NCI-H2196 (cell line): ENCODE measurements at regions not wholly inside any gene's neighbourhood (a gene's known extent, or its start where the extent isn't known, plus 50 kb on each side); places are given as distances from the start of the nearest gene placed in this dataset.

Experiments used
- DNase-seq: peaks from one replicate; lab custom pipeline; 2025; ENCODE audit not compliant: unreplicated experiment; lab: John Stamatoyannopoulos, UW

DNA sequence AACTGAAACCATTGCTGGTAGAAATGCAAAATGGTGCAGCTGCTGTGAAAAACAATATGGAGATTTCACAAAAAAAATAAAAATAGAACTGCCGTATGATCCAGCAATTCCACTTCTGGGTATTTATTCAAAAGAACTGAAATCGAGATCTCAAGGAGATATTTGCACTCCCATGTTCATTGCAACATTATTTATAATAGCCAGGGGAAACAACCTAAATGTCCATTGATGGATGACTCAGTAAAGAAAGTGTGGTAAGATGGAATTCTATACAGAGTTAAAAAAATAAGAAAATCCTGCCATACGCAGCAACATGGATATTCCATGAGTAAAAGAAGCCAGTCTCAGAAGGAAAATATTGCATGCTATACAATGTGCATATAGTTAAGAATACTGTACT is 290.6 kb upstream of the GHITM start:
- DNase-seq = no peak

DNA sequence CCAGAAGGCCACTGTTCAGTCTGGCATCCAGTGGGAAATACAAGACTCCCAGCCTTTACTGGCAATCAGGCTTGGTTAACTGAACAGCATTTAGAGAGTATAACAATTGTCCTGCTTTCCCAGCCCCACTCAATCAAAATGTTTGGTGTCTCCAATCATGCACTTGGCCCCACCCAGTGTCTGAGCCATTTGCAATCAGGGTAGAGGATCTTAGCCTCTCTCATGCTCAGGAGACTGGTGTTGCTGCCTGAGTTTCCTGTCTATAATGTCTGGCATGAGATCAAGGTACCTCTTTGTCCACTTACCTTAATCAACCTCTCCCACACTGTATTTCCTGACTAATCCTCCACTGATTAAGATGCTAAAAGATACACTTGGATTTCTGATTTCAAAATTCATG is 290.2 kb upstream of the GHITM start:
- no peak for DNase-seq

DNA sequence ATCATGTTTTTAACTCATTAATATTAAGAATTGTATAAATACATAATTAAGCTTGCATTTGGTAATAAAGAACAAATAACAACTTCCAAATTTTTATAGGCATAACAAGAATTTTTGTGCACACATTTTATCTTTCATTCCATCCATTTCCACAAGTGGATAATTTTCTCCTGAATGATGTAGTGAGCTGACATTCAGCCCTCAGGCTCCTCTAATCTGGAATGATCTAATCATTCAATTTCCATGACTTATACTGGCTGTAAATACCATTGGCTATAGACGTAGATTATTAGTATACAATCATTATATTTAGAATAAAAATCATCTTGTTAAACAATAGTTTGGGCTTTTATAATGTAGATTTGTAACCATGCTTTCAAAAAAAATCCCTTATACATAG is 287.2 kb upstream of the GHITM start:
- no peak for DNase-seq

DNA sequence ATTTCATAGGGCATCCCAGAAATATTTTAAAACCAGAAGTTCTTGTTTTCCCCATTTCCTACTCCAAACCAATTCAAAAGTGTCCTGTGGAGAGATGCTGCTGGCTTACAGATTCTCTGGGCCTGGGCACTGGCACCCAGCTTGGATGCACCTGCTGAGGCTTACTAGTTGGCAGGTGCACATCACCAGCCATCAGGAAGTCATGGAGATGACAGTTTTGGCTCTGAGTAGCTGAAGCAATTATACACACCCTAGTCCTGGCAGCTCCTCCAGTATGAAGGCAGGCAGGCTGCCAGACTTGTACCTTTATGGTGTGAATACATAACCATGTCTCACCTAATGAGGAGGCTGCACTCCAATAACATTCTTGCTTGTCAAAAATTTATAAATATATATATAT is 276.6 kb upstream of the GHITM start:
- DNase-seq = no peak

DNA sequence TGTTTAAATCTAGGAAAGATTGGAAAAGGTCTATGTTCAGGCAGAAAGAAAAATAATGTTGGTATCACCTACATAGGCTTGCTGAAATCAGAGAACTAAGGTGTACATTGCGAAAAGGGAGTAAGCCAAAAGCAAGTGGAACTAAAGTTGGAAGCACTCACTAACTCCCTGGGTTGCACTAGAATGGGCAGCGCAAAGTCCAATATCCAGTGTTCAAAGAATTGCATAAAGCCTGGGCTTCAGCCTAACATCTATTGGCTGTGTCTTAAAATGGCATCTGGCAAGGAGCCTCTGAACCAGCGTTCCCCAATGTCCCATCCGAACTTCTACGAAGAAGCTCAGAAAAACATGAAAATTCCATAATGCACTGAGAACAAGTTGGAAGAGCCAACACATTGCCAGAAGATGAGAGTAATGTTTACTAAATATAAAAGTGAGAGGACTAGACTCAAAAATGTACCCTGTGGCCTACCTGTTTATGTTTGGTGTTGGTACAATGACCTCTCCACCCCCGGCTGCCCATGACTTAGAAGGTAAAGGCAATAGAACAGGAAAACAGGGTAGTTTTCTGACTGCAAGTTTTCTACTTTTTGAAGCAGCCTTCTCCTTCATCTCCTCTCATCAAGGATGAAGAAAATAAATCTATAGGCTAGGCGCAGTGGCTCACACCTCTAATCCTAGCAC is 275.9 kb upstream of the GHITM start:
- no peak for DNase-seq

DNA sequence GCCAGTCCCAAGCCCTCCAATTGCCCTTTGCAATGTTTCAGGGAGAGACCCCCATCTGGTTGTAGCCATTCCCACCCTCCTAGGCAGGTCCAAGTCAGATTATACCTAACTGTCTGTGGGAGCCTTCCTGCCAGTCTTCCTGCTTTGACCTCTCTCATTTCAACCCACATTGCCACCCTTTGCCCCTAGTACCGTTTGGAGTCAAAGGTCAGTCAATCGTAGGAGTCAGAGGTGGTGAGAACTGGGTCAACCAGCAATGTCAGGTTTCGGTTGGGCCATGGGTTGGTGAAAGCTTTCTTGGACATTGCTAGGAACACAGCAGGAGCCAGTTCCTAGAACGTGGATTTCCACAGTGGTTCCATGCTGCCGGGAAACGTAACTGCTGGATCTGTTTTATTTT is 269.4 kb upstream of the GHITM start:
- DNase-seq = no peak

DNA sequence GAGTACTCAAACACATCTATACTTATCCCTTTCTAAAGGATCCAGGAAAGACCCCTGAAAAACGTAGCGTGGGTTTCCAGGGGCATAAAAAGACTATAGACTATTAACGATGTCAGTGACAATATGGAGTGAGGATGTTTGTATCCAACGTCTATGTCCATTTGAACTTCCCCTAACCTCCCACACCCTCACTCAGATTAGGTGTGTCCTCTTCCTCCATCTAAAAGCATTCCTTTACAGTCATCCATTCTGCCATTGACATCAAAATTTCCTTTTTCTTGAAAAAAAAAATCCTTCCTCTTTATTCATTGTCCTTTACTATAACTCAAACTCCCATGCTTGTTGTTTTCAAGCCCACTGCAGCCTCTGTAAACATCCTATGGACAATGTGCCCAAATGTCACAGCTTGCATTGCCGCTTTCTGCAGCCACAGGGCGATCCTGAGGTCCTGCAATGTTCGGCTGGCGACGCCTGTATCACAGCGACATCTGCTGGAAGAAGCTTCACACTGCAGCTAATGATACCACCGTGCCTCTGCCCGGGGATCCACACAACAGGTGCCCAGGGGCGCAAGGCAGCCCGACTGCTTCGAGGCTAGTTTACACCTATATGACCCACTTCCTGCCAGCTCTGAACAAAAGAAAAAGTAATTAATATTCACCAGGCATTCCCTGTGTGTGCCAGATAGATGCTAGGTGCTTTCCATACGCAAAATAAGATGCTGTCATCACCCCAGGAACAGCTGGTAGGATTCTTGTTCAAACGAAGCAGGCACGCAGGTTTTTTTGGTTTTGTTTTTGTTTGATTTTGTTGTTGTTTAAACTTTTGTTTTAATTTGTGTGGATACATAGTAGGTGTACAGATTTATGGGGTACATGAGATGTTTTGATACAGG is 267.9 kb upstream of the GHITM start:
- peak; percentile 56 for DNase-seq

DNA sequence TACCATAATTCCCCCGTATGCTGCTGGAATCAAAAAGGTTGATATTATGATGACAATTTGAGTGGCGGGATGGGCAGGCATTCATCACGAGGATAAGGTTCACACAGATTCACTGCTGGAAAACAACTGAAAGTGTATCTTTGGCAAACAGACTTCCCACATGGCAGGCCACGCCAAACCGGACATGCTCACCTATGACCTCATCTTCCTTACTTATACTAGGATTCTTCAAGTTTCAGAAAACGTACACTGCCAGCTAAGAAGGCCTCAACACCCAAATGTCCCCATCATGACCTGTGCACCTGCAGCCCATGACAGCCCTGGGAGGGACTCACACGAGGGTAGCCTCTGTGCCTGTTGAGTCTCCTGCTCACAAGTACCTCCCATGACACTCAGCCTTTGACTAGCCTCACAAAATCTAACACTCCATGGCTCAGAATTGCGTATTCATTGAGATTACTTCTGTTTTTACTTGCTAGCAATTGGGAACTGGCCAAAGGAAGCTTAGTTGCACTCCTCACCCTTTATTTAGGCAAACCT is 259.0 kb upstream of the GHITM start:
- no peak for DNase-seq

DNA sequence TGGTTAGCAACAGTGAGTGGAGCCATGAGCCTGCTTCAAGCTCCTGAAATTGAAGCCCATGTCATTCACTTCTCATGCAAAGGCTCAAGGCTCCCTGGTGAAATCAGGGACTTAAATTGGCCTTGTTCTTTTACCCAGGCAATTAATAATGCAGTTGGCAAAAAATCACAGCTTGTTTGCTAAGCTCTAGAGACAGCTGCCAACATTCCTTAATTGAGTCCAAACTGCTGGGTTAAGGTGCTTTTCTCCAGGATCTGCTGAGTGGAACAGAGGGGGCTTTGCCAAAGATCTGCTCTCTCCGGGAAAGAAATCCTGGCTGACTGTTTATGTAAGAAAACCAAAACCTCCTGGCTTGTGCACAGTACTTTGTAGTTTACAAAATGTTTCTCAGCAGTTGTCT is 257.6 kb upstream of the GHITM start:
- DNase-seq = no peak

DNA sequence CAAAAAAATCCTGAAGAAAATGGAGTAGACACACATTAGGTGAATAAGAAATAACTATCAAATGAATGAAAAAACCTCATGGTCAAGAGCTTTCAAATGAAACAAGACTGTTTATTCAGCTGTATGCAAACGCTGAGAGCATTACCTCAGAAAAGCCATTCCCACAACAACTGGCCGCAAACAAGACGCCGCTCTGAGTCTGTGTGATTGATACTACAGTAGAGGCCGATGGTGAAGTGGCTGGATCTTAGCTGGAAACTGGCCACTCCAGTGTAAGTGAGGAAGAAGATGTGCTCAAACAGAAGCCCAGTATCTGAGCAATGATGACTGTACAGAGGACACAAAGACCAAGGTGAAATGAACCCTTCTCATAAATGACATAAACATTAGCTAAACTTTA is 252.4 kb upstream of the GHITM start:
- DNase-seq = no peak

DNA sequence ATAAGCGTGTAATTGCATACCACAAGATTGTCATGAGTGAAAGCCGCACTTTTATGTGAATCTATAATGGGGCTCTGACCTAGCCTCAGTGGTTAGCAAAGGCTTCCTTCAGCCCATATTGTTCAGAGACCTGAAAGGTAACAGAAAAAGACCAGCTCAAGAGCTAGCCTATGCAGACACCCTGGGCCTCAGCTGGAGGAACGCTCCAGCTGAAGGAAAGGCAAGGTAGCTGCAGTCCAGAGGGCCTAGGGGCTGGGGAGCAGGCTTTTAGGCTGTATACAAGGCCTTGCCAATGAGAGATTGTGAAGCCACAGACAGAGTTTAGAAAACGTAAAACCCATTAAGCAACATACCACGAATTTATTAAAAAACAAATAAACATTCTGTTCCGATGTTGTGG is 246.6 kb upstream of the GHITM start:
- no peak for DNase-seq

DNA sequence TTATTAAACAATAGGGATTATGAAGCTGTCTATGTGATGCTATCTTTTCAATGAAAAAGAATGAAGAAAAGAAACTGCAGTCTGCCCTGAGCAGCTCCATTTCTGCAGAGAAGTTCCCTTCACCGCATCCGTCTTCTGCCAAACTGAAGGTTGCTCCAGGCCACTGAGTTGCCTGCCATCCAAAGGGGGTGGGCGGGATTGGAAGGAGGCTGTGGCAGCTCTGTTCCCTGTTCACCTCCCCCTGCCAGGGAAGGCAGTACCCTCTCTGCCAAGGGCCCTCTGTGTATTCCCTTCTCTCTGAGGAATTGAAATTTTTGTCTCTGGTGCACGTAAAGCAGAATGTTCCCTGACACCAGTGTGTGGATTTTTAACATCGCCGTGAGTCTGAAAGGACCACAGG is 243.1 kb upstream of the GHITM start:
- no peak for DNase-seq

DNA sequence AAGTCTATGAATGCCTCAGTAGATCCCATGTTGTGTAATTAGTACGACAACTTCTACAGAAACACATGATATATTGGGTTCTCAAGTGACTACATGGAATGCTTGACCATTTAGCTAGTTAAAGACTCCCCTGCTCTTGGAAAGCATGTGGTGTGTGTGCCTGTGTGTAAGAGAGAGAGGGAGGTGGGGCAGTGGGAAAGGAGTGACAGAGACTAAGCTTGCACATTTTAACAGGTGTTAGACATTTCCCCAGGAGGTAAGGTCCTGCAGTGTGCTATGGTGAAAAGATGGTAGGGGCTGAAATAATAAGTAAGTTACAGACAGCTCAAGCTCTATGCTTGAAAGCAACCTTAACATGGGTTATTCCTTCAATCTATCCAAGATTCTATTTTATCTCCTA is 241.7 kb upstream of the GHITM start:
- no peak for DNase-seq

DNA sequence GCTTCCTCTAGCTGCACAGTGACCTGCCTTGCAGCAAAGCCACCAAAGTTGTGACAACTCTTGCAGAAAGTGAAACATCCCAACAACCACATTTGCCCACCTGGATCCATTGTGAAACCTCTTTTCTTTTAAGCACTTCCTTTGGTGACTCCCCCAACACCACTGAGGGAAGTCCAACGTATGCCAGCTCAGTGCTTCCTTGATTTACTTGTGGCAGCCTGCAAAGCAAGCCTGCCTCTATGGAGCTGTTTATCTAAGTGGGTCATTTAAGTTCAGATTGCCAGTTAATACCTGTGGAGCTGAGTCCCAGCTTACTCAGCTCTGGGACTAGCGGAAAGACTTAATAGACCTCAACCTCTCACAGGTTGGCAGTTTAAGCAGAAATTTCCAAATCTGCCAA is 230.8 kb upstream of the GHITM start:
- DNase-seq = no peak

DNA sequence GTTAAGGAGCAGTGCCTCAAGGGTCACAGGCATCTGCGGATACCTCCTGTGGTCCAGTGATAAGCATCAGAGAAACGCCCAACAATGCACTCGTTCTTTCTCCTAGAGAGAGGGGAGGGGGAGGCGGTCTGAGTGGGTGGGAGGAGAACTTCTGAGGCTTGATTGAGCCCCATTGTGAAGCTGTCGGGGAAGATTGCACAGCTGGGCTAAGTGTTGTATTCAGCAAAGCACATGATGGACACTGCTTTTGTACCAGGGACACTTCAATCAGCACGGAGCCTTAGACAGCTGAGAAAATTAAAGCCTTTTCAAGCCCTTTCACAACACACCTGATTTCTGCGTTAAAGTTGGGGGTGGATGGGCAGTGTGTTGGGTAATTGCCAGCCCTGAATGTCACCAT is 230.3 kb upstream of the GHITM start:
- no peak for DNase-seq

DNA sequence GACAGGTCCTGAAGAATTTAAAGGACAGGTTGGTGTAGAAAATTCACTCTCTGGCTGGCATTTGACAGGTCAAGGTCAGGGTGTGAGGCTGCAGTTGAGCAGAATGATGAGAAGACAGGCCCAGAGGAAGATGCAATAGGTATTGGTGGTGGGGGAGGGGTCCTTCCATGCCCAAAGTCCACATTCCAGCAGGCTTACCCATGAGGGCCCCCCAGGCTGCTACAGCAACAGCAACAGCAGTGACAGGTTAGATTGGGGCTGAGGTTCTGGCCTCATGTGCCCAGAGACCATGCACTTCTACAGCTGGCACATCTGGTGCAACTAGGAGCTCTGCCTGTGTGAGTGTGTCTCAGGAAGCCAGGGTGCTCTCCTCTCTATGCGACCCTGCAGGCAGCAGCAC is 223.5 kb upstream of the GHITM start:
- DNase-seq = no peak

DNA sequence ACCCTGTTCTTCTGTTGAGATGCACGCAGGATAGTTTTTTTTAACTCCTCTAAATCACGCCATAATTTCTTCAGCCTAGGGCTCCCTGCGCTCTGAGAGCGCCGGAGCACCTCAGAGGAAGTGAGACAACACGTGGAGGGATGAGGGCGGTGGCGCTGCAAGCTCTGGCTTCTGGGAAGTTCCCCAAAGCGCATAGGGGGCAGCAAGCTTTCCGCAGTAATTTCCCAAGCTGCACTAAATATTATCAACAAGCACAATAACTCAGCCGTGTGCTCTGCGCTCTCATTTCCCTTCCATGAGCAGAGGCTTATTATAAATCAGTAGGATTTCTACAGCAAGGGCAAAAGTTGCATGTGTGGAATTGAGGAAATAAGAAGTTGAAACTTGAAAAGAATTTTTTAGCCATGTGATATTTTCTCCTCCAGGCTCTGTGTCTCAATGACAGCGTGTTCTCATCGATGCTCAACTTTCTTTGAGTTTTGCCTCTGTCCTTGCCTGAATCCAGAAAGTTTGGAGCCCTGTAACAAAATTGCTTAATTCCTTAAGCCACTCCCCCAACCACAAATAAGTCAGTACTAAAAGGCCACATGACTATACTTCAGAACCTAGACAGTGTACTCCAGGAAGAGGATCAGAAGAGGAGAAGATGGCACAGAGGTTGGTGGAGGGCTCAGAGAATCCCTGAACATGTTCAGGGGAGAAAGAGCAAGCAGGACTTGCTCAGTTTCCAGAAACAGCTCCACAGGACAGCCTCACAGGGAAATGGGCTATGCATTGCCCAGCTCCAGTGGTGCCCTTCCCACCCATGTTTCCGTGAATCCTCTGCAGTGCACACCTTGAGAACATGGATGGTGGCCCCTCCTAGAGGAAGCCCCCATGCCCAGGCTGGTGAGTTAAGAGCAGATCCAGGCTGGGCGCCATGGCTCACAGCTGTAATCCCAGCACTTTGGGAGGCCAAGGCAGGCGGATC is 221.5 kb upstream of the GHITM start:
- DNase-seq = no peak

DNA sequence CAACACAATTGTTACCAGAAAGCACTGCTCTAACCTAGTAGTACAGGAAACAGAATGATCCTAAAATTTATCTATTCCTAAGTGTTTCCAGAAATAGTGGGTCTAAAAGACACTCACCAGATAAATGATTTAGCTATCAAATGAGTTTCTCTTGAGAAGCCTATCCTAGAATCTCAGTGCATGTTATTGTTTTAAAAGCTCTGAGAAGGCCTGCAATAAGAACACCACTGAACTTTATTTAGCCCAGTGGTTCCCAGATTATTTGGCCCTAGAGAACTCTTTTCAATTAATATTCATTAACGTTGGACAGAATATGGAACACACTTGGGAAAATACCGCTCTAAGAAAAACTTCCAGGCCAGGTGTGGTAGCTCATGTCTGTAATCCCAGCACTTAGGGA is 220.1 kb upstream of the GHITM start:
- no peak for DNase-seq

DNA sequence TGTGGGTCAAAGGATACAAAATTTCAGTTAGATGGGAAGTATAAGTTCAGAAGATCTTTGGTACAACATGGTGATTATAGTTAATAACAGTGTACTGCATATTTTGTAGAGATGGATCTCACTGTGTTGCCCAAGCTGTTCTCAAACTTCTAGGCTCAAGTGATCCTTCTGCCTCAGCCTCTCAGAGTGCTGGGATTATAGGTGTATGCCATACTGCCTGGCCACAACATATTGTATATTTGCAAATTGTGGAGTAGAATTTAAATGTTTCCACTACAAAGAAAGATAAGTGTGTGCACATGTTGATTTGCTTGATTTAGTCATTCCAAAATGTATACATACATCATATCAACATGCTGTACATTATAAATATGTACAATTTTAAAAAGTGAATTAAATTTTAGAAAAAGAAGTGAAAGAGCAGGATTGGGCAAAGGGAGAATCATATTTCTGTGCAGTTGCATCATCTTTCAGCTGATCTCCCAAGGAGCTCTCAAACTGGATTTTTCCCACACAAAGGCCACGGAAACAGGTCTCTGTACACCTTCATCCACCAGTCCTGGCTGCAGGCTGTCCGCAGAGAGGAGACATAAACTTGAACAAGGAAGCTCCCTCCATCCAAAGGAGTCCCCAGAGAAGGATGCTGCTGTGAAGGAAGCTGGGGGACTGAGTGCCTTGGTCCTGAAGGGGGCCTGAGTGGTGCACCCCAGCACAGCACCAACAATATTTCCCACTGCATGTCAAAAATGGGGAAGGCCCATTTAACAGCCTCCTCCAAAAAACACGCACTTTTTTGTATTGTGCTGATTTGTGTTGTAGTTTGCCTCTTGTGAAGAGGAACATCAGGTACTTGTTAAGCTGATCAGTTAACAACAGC is 217.1 kb upstream of the GHITM start:
- DNase-seq = no peak

DNA sequence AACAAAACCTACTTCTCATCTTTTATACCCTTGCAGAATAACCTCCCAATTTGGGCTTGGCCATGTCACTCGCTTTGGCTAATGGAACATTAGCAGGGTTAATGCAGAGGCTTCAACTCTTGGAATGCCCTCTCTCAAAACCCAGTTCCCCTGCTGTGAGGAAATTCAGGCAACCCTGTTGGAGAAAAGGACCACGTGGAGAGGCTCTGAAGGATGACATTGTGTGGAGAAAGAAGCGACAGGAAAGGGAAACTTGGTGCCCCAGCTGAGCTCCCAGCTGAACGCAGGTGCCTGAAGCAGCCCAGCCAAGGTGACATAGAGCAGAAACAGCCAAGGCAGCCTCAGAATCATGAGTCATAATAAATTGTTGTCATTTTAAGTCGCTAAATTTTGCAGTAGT is 214.2 kb upstream of the GHITM start:
- DNase-seq = no peak
